ENCODE measurements at regions not wholly inside any gene's neighbourhood (a gene's known extent, or its start where the extent isn't known, plus 50 kb on each side); places are given as distances from the start of the nearest gene placed in this dataset.

GRCh38 chr15:47296881-47297280 is 420.4 kb upstream of the SEMA6D start:
- Histone ChIP-seq H3K9ac (ENCODE audit: extremely low read depth, insufficient read length, low read length) (no peak overlapping the region), H4K91ac (ENCODE audit: insufficient read length, low read depth, low read length) (no peak overlapping the region), H2BK12ac (ENCODE audit: insufficient read length, low read depth, low read length) (no peak overlapping the region), H2AFZ (ENCODE audit: low read length) (no peak overlapping the region), H3K79me2 (ENCODE audit: insufficient read depth, low read length) (no peaks in the 10 kb centered on the region), H2BK120ac (ENCODE audit: low read depth, low read length, poor library complexity, severe bottlenecking) (no peak overlapping the region), H2BK20ac (ENCODE audit: low read depth, low read length, poor library complexity, severe bottlenecking) (no peak overlapping the region), H2AK5ac (ENCODE audit: insufficient read length, low read length) (no peak overlapping the region), H2BK5ac (ENCODE audit: insufficient read length, low read length) (no peak overlapping the region), H3K27me3 (ENCODE audit: insufficient read depth, low read length) (no peaks in the 10 kb centered on the region), H4K20me1 (ENCODE audit: control insufficient read depth, insufficient read depth, insufficient read length) (no peaks in the 10 kb centered on the region), H4K8ac (replicated peaks; ENCODE audit: insufficient read length, low read depth, low read length) (no peak overlapping the region), H3K23ac (ENCODE audit: insufficient read length, low read depth, low read length) (no peak overlapping the region), H4K5ac (ENCODE audit: insufficient read length, low read depth, low read length) (no peak overlapping the region), H3K9me3 (ENCODE audit: control insufficient read depth, low read depth, low read length) (no peaks in the 10 kb centered on the region), H3K4me1 (ENCODE audit: insufficient read depth, low read length) (0 out of 2 replicates have a peak, but pooled peaks cover 2% of the 10 kb centered on the region), H3T11ph (ENCODE audit: low read length) (no peak overlapping the region), H3K79me1 (ENCODE audit: insufficient read depth, low read depth, low read length, poor library complexity, severe bottlenecking) (no peaks in the 10 kb centered on the region), H3K18ac (ENCODE audit: insufficient read length, low read depth, low read length) (no peak overlapping the region), H3K14ac (ENCODE audit: insufficient read depth, low read length) (no peak overlapping the region), H2BK15ac (ENCODE audit: low read depth, low read length) (no peak overlapping the region), H3K4ac (ENCODE audit: low read depth, low read length) (no peak overlapping the region), H3K4me2 (ENCODE audit: insufficient read depth, insufficient read length, low read length) (no peak overlapping the region), H3K23me2 (ENCODE audit: insufficient read length, low read depth, low read length, poor library complexity, severe bottlenecking) (no peaks in the 10 kb centered on the region), H3K56ac (ENCODE audit: insufficient read length, low read depth, low read length) (no peak overlapping the region), H3K27ac (ENCODE audit: insufficient read length, low read depth, low read length) (no peak overlapping the region)
- TF ChIP-seq CTCF (conservative IDR thresholded peaks at IDR 0.05) = no peak
- H3K4me1 Mint-ChIP-seq = peaks cover 10 to 22% of the 10 kb centered on the region in 2 experiments
- no CpG with 5 or more reads among the region's 4 CpGs for WGBS (ENCODE audit: extremely low coverage, insufficient read length, low lambda C conversion rate)
- no peaks in the 10 kb centered on the region for H3K36me3 Mint-ChIP-seq (ENCODE audit: insufficient read depth in 1 of 3, low read depth in 3 of 3)
- DNase-seq = no peak
- H3K27me3 Mint-ChIP-seq (ENCODE audit: low read depth) = no peaks in the 10 kb centered on the region
- H3K9me3 Mint-ChIP-seq = no peaks in the 10 kb centered on the region
- H3K4me3 Mint-ChIP-seq = no peak overlapping the region
- H3K27ac Mint-ChIP-seq = no peak overlapping the region

Measured in H9 (cell line).